MM.1S (cell line): ENCODE measurements at regions not wholly inside any gene's neighbourhood (a gene's known extent, or its start where the extent isn't known, plus 50 kb on each side); places are given as distances from the start of the nearest gene placed in this dataset.

Experiments
- EZH2 ChIP-seq: fragments of 300-600 bp; sonication (generic); optimal IDR thresholded peaks from 2 replicates; pipeline ENCODE3; 2017; ENCODE audit warnings: low read depth, mild to moderate bottlenecking, antibody characterized with exemption, low read length, mixed read lengths
- EZH2phosphoT487 ChIP-seq: fragments of 300-600 bp; sonication (generic); IDR thresholded peaks from 2 replicates; pipeline ENCODE4 v1.6.1; 2018; ENCODE audit warnings: antibody characterized with exemption, low read length
- TF ChIP-seq, protein P1 (sequence below): fragments of 300-600 bp; sonication (generic); IDR thresholded peaks from 2 replicates; pipeline ENCODE4 v1.5.1; 2016; ENCODE audit warnings: antibody characterized with exemption, low read length, mixed read lengths

DNA sequence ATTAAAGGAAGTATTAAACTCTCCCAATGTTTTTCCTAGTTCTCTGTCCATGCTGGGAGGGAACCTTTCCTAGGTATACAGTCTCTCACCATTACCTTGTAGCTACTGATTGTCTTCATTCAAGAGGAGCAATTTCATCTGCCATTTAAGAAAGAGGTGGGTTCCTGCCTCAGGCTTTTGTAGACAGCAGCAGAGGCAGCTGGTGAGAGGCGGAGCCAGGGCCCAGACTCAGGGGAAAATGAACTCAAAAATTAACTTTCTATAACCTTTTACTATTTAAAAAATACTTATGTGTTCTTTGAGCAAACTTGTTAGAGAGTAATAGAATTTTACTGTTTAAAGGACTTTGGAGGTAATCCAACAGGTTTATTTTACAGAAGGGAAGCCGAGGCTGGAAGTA, 133.0 kb downstream of the SNX19 start:
- TF ChIP-seq, protein P1, sequence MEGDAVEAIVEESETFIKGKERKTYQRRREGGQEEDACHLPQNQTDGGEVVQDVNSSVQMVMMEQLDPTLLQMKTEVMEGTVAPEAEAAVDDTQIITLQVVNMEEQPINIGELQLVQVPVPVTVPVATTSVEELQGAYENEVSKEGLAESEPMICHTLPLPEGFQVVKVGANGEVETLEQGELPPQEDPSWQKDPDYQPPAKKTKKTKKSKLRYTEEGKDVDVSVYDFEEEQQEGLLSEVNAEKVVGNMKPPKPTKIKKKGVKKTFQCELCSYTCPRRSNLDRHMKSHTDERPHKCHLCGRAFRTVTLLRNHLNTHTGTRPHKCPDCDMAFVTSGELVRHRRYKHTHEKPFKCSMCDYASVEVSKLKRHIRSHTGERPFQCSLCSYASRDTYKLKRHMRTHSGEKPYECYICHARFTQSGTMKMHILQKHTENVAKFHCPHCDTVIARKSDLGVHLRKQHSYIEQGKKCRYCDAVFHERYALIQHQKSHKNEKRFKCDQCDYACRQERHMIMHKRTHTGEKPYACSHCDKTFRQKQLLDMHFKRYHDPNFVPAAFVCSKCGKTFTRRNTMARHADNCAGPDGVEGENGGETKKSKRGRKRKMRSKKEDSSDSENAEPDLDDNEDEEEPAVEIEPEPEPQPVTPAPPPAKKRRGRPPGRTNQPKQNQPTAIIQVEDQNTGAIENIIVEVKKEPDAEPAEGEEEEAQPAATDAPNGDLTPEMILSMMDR: no peak
- TF ChIP-seq EZH2 (no peak), EZH2phosphoT487 (no peak)
